ENCODE measurements at regions not wholly inside any gene's neighbourhood (a gene's known extent, or its start where the extent isn't known, plus 50 kb on each side); places are given as distances from the start of the nearest gene placed in this dataset.

DNA sequence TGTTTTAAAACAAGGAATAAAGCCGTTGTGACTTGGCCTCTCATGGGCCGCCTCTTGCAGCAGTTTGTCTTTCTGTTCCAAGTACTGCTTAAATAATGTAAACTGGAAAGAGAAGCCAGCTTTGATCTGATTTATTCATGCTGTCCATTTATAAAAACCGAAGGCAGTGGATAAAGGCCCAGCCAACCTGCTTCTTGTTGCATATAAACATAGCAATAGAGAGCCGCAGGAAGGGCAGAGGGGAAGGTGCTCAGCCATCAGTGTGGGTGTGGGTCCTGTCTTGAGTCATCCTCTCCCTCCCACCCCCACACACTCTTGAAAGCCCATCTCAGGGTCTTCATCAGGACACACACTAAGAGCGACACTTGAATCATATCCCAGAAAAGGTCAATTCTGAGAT, 187.9 kb upstream of the FAM9B start:
- TF ChIP-seq, protein P1, sequence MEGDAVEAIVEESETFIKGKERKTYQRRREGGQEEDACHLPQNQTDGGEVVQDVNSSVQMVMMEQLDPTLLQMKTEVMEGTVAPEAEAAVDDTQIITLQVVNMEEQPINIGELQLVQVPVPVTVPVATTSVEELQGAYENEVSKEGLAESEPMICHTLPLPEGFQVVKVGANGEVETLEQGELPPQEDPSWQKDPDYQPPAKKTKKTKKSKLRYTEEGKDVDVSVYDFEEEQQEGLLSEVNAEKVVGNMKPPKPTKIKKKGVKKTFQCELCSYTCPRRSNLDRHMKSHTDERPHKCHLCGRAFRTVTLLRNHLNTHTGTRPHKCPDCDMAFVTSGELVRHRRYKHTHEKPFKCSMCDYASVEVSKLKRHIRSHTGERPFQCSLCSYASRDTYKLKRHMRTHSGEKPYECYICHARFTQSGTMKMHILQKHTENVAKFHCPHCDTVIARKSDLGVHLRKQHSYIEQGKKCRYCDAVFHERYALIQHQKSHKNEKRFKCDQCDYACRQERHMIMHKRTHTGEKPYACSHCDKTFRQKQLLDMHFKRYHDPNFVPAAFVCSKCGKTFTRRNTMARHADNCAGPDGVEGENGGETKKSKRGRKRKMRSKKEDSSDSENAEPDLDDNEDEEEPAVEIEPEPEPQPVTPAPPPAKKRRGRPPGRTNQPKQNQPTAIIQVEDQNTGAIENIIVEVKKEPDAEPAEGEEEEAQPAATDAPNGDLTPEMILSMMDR (tag by site-specific recombination; IDR thresholded peaks at IDR 0.05): no peak
- no peak for TF ChIP-seq ZNF335 (tag by site-specific recombination; conservative IDR thresholded peaks at IDR 0.05)
- TF ChIP-seq, protein P2, sequence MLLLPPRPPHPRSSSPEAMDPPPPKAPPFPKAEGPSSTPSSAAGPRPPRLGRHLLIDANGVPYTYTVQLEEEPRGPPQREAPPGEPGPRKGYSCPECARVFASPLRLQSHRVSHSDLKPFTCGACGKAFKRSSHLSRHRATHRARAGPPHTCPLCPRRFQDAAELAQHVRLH (tag by site-specific recombination; IDR thresholded peaks at IDR 0.05): no peak
- TF ChIP-seq, protein P3, sequence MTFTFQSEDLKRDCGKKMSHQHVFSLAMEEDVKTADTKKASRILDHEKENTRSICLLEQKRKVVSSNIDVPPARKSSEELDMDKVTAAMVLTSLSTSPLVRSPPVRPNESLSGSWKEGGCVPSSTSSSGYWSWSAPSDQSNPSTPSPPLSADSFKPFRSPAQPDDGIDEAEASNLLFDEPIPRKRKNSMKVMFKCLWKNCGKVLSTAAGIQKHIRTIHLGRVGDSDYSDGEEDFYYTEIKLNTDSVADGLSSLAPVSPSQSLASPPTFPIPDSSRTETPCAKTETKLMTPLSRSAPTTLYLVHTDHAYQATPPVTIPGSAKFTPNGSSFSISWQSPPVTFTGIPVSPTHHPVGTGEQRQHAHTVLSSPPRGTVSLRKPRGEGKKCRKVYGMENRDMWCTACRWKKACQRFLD (tag by site-specific recombination; IDR thresholded peaks at IDR 0.05): no peak
- TF ChIP-seq ZNF548 (tag by site-specific recombination; IDR thresholded peaks at IDR 0.05): no peak
- TF ChIP-seq, protein P4, sequence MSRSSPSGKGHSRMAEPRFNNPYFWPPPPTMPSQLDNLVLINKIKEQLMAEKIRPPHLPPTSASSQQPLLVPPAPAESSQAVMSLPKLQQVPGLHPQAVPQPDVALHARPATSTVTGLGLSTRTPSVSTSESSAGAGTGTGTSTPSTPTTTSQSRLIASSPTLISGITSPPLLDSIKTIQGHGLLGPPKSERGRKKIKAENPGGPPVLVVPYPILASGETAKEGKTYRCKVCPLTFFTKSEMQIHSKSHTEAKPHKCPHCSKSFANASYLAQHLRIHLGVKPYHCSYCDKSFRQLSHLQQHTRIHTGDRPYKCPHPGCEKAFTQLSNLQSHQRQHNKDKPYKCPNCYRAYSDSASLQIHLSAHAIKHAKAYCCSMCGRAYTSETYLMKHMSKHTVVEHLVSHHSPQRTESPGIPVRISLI (tag by site-specific recombination; IDR thresholded peaks at IDR 0.05): no peak
- TF ChIP-seq, protein P5, sequence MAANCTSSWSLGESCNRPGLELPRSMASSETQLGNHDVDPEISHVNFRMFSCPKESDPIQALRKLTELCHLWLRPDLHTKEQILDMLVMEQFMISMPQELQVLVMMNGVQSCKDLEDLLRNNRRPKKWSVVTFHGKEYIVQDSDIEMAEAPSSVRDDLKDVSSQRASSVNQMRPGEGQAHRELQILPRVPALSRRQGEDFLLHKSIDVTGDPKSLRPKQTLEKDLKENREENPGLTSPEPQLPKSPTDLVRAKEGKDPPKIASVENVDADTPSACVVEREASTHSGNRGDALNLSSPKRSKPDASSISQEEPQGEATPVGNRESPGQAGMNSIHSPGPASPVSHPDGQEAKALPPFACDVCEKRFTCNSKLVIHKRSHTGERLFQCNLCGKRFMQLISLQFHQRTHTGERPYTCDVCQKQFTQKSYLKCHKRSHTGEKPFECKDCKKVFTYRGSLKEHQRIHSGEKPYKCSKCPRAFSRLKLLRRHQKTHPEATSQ (tag by site-specific recombination; IDR thresholded peaks at IDR 0.05): no peak
- no peak for TF ChIP-seq BCL11A (tag by site-specific recombination; IDR thresholded peaks at IDR 0.05; ENCODE audit: low read depth)
- no peak for TF ChIP-seq ZNF670 (tag by site-specific recombination; IDR thresholded peaks at IDR 0.05; ENCODE audit: low read depth)
- no peak for TF ChIP-seq ZNF292 (tag by site-specific recombination; IDR thresholded peaks at IDR 0.05; ENCODE audit: borderline replicate concordance, low read depth)
- TF ChIP-seq HOXA7 (CRISPR knock-in tag; IDR thresholded peaks at IDR 0.05; ENCODE audit: borderline replicate concordance): no peak
